ENCODE measurements at regions not wholly inside any gene's neighbourhood (a gene's known extent, or its start where the extent isn't known, plus 50 kb on each side); places are given as distances from the start of the nearest gene placed in this dataset.

- H3K18ac ChIP-seq (ENCODE audit: low read depth, low read length), result no peak overlapping the region
- BruUV-seq (replicated peaks), result no TSS peak
These were observed 68.5 kb upstream of the CEP78 start for GRCh38 chr9:78167356-78167755.

More at GRCh38 chr9:78167356-78167755, 68.5 kb upstream of the CEP78 start:
- Histone ChIP-seq H2BK5ac (ENCODE audit: low read depth, low read length, poor library complexity, severe bottlenecking) (no peak overlapping the region), H4K91ac (ENCODE audit: insufficient read depth, low read depth, low read length) (no peak overlapping the region), H3K27me3 (ENCODE audit: control insufficient read depth, insufficient read depth, low read length) (no peaks in the 10 kb centered on the region; the same call in 1 of the 2 replicates), H3K4me3 (ENCODE audit: insufficient read depth, low read depth, low read length) (no peak overlapping the region), H3K23ac (ENCODE audit: low read depth, low read length) (no peak overlapping the region), H3K4ac (ENCODE audit: low read depth, low read length) (no peak overlapping the region), H2AK9ac (replicated peaks; ENCODE audit: low read depth, low read length, poor library complexity) (no peak overlapping the region), H2AK5ac (ENCODE audit: low read depth, low read length) (no peak overlapping the region), H3K27ac (ENCODE audit: insufficient read depth, low read length) (no peak overlapping the region), H3K9me3 (ENCODE audit: control insufficient read depth, insufficient read depth, low read length) (no peaks in the 10 kb centered on the region), H3K4me2 (ENCODE audit: low read depth, low read length) (no peak overlapping the region), H3K14ac (replicated peaks; ENCODE audit: low read depth, low read length) (no peak overlapping the region), H2BK15ac (ENCODE audit: low read depth, low read length) (no peak overlapping the region), H3K79me1 (ENCODE audit: low read depth in 1 of 2, low read length in 2 of 2) (no peaks in the 10 kb centered on the region), H4K8ac (ENCODE audit: low read depth in 2 of 2, low read length in 2 of 2) (no peak overlapping the region), H3K9ac (ENCODE audit: low read depth, low read length) (no peak overlapping the region), H2BK20ac (ENCODE audit: low read depth, low read length) (no peak overlapping the region), H3K36me3 (ENCODE audit: control insufficient read depth, insufficient read depth, low read length) (no peaks in the 10 kb centered on the region), H4K5ac (ENCODE audit: low read depth, low read length) (no peak overlapping the region), H3K56ac (ENCODE audit: extremely low read depth, insufficient read depth, low read length) (no peak overlapping the region), H2BK120ac (ENCODE audit: low read depth, low read length) (no peak overlapping the region), H3K4me1 (ENCODE audit: control insufficient read depth, insufficient read depth, low read length) (no peaks in the 10 kb centered on the region), H2AFZ (replicated peaks; ENCODE audit: low read length, poor library complexity) (no peak overlapping the region), H3K9me1 (ENCODE audit: insufficient read depth, low read length) (no peaks in the 10 kb centered on the region), H4K20me1 (ENCODE audit: insufficient read depth, low read length) (no peaks in the 10 kb centered on the region)
- WGBS, 2 experiments (ENCODE audit: extremely low coverage in 2 of 2, insufficient read length in 1 of 2), result no CpG with 5 or more reads among the region's 2 CpGs
- ChIA-PET POLR2A (ENCODE audit: unreplicated experiment) (no interaction called here), CTCF (no interaction called here)
- dilution Hi-C loops (cut with HindIII; ENCODE audit: low sequenced_read_pairs, unreplicated experiment) (no loop called here), in situ Hi-C loops (cut with MboI; ENCODE audit: low sequenced_read_pairs) (no loop called here), intact Hi-C loops (cut with micrococcal nuclease) (loop anchor here (10.0 kb wide), 1 partner anchor 57 kb away; no protein-coding TSS in a partner anchor)
- TF ChIP-seq MAZ (IDR thresholded peaks at IDR 0.05; ENCODE audit: borderline replicate concordance, low read depth, low read length), result no peak
- TF ChIP-seq CHD1 (IDR thresholded peaks at IDR 0.05; ENCODE audit: low read depth, low read length), result no peak
- TF ChIP-seq CTCF (conservative IDR thresholded peaks at IDR 0.05; ENCODE audit: low read depth, low read length), result no peak
- TF ChIP-seq SMC3 (IDR thresholded peaks at IDR 0.05; ENCODE audit: low read depth, low read length), result no peak
- TF ChIP-seq USF2 (IDR thresholded peaks at IDR 0.05; ENCODE audit: low read depth, low read length), result no peak
- TF ChIP-seq CEBPB (IDR thresholded peaks at IDR 0.05; ENCODE audit: low read depth, low read length), result no peak
- TF ChIP-seq BHLHE40 (IDR thresholded peaks at IDR 0.05; ENCODE audit: low read depth, low read length), result no peak
- TF ChIP-seq RAD21 (IDR thresholded peaks at IDR 0.05; ENCODE audit: low read length), result no peak
- TF ChIP-seq, protein P1, sequence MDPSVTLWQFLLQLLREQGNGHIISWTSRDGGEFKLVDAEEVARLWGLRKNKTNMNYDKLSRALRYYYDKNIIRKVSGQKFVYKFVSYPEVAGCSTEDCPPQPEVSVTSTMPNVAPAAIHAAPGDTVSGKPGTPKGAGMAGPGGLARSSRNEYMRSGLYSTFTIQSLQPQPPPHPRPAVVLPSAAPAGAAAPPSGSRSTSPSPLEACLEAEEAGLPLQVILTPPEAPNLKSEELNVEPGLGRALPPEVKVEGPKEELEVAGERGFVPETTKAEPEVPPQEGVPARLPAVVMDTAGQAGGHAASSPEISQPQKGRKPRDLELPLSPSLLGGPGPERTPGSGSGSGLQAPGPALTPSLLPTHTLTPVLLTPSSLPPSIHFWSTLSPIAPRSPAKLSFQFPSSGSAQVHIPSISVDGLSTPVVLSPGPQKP (IDR thresholded peaks at IDR 0.05; ENCODE audit: borderline replicate concordance, low read depth, low read length), result no peak
- no peak for TF ChIP-seq NFE2L2 (IDR thresholded peaks at IDR 0.05; ENCODE audit: low read depth, low read length)
- no peak for TF ChIP-seq FOS (IDR thresholded peaks at IDR 0.05; ENCODE audit: low read depth, low read length)
- TF ChIP-seq RFX5 (IDR thresholded peaks at IDR 0.05; ENCODE audit: low read depth, low read length), result no peak
- TF ChIP-seq RCOR1 (IDR thresholded peaks at IDR 0.05; ENCODE audit: insufficient replicate concordance, low read length), result no peak
- no peak for TF ChIP-seq MAFK (IDR thresholded peaks at IDR 0.05; ENCODE audit: low read depth, low read length)
- no peak for DNase-seq
- ATAC-seq (ENCODE audit: low read depth), result no peak

Data from IMR-90 (cell line).